GM21447 (cell line): ENCODE measurements at regions not wholly inside any gene's neighbourhood (a gene's known extent, or its start where the extent isn't known, plus 50 kb on each side); places are given as distances from the start of the nearest gene placed in this dataset.

ENCODE experiments used
- ATAC-seq: cut with Tn5 transposase; IDR thresholded peaks from one replicate; pipeline ENCODE4 v1.9.1; 2021; ENCODE audit not compliant: unreplicated experiment

GRCh38 chr9:81393985-81394811 is 295.1 kb downstream of the TLE1 start:
- ATAC-seq: no peak

DNA sequence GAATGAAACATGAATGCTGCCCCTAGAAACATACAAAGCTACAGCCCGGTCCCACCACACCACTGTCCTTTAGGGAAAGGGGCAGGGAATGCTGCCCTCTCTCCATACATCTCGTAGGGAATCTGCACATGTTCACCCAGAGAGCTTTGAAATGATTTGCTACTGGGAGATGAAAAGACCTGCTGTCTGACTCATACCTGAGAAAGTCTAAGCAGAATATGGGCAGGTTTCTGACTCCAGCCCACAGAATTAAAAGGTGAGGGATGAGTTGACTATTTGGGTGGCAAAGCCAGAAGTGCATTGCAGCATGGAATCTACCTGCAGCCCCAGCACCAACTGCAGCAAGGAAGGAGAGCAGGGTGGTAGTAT is 297.9 kb downstream of the TLE1 start:
- no peak for ATAC-seq

DNA sequence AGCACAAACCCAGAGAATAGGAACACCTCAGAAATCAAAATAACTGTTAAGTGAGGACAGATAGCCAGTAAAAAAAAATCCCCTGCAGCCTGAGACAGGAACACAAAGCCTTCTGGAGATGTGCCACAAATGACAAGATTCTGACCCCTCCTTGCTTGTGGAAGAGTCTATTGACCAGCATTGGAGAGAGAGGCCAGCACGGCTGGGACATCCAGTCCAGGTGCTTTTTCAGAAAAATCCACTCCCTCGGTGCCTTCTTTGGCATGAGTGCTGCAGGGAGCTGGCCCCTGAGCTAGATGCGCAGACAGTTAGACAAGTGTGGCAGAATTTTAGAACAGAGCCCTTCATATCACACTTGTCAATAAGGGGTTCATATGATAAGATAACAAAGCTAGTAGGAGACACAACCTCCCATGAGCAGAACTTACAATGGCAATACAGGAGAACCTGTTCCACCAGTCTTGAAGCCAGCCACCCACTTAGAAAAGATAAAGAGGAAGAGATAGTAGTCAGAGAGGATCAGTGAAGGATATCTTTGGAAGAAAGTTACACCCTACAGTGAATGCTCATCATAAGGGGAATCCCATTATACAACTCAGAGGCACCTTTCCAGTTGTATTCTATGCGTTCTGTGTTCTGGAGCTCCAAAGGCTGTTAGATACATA is 298.4 kb downstream of the TLE1 start:
- no peak for ATAC-seq

DNA sequence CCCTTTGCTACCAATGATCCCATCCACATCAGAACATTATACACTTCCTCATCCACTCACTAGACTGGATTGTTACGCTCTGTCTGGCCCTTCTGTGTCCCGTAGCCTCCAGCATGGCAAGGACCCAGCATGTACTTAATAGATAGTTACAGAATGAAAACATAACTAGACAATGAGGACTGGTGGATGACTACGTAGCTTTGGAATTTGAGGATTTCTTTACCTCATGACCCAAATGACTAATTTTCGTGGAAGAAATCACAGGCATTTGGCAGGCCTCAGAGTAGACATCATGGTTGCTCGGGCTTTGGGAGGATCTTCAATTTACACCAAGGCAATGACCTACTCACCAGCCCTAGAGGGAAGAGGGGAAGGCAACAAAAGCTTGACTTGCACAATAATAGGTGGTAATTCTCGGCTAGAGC is 299.8 kb downstream of the TLE1 start:
- no peak for ATAC-seq

GRCh38 chr9:81388831-81389230 is 300.5 kb downstream of the TLE1 start:
- no peak for ATAC-seq

DNA sequence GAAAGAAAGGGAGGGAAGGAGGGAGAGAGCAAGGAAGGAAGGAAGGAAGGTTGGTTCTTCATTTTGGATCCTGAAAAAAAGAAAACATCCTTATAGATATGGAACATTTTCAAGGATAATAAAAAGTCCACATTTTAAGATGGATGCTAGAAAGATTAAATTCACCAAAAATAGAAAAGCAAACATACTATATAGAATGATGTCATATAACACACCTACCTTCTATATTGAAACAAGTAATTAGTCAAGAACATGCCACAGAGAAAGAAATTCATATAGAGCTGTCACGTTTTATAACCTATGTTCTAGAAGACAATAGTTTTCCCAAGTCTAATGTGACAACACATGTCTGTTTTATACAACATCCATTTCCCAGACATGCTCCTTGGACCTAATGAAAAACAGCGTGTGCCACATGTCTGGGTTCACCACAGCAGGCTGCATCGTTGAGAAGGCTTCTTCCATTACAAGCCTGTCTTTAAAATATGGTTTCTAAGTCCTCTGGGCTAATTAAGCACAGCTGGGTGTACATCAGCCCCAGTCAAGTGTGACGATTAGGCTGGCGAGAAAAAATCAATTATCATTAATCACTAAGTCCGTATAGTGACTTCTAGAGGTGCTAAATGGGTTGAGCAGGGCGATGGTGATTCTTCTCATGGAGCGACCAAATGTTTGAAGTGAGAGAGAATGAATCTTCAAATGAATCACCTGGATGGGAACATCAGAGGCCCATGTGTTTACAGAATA is 301.8 kb downstream of the TLE1 start:
- ATAC-seq: no peak

GRCh38 chr9:81384911-81385310 is 304.4 kb downstream of the TLE1 start:
- no peak for ATAC-seq

DNA sequence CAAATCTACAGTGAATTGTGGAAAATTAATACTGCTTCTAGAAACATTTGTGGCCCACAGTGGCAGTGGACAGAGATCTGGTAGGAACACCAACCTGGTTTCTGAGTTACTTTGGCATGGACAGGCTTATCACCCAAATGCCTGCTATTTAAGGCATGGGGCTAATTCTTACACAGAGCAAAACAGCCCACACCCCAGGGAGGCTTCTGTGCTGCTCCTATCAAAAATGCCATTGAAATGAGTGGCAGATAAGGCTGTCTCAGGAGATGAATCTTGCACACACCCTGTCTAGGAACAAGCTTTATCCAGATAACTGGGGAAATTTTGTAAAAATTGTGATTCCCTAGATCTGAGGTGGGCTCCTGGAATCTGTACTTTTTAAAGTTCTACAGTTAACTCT is 307.1 kb downstream of the TLE1 start:
- ATAC-seq: no peak

- no peak for ATAC-seq
These were observed 307.7 kb downstream of the TLE1 start for GRCh38 chr9:81381694-81382093.

- no peak for ATAC-seq
These were observed 308.6 kb downstream of the TLE1 start for GRCh38 chr9:81380504-81381359.

DNA sequence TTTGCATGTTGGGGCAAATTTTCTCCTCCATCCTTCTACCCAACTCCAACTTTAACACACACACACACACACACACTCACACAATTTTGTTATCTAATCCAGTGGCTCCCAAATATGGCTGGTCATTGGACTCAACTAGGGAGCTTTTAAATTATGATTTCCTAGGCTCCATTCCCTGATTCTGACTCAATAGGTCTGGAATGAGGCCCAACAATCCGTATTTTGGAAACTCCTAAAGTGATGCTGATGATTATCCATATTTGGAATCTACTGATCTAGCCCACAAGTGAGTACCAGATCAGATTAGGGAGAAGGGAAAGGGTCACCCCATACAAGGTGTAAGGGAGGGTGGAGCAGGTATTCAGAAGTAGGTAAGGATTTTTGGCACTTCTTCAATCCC is 309.7 kb downstream of the TLE1 start:
- no peak for ATAC-seq

- no peak for ATAC-seq
These were observed 311.4 kb downstream of the TLE1 start for GRCh38 chr9:81377921-81378320.

DNA sequence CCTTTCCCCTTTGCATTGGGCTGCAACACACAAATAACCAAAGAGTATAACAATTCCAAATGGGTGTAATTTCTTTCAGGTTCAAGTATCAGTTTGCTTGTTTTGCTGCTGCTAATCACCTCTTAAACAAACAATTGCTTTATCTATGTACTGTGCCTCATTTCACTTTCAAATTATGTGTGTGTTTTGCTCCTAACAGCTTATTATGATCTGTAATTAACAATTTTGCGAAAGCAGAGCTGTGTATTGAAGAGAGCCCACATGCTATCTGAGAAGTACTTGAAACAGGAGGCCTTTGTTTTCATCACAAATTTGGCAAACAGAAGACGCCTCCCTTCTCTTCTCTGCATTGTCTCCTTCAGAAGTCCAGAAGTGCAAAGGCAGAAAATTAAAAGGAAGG is 312.0 kb downstream of the TLE1 start:
- ATAC-seq: no peak

- ATAC-seq: no peak
These were observed 313.9 kb downstream of the TLE1 start for GRCh38 chr9:81375187-81376100.

DNA sequence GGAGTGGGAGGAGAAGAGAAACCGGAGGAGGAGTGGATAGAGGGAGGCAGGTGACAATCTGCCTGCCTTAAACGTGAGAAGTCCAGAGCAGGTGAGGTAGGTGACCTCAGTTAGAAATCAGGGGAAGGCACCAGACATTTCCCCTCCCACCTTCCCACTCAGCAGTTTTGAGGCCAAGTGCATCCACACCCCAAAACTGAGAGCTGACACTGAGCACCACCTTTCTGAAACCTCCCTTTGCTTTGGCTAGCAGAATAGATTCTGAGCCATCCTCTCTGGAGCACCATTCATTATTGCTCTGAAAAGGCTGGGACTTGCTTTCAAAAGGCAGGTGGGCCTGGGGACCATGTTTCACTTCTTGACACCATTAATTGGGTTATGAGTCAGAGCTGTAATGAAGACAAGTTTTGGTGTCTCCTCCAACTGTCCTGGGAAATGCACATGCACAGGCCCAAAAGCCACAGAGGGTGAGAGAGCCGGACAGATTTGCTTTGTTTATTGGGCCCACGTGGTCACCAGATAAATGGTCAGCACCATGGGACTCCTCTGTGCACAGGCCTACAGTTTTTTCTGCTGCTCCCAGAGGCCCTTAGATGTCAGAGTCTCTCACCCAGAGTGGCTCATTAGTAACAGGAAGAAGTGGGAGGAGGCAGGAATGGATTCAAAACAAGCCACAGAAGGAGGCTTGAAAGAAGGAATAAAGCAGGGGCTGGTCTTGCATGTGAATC is 314.7 kb downstream of the TLE1 start:
- ATAC-seq: no peak

DNA sequence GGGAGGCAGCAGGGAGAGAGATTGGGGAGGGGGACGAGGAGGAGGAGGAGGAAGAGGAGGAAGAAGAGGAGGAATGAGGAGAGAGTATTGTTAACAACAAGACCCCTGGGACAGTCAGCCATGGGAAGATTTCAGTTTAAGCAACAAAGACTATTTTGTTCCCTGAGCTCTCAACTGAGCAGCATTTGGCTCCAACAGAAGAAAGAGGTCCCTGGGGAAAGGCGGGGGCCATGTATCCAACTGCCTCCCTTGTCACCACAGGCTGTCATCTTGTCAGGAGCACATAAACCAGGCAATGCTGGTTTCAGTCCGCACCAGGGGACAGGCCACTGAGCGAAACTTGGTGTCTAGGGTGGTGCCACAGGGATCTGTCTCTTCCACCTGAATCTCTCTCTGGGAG is 316.1 kb downstream of the TLE1 start:
- ATAC-seq: no peak

GRCh38 chr9:81372628-81373191 is 316.6 kb downstream of the TLE1 start:
- ATAC-seq: no peak

GRCh38 chr9:81371824-81372223 is 317.5 kb downstream of the TLE1 start:
- ATAC-seq: no peak

GRCh38 chr9:81370650-81371049 is 318.7 kb downstream of the TLE1 start:
- no peak for ATAC-seq
